ENCODE measurements at regions not wholly inside any gene's neighbourhood (a gene's known extent, or its start where the extent isn't known, plus 50 kb on each side); places are given as distances from the start of the nearest gene placed in this dataset.

- no peak overlapping the region for H3K4me2 ChIP-seq (ENCODE audit: low read length)
- TF ChIP-seq EZH2phosphoT487 (IDR thresholded peaks at IDR 0.05; ENCODE audit: low read depth) (no peak), CTCF (IDR thresholded peaks at IDR 0.05; ENCODE audit: low read depth, low read length) (no peak)
- H3K27ac ChIP-seq (ENCODE audit: low read length): no peak overlapping the region
- no peaks in the 10 kb centered on the region for H3K9me3 ChIP-seq (ENCODE audit: insufficient read depth, low read length)
- H3K4me1 ChIP-seq (ENCODE audit: low read length): no peaks in the 10 kb centered on the region
- no peak overlapping the region for H2AFZ ChIP-seq (ENCODE audit: low read depth, low read length)
- H4K20me1 ChIP-seq (ENCODE audit: insufficient read depth, low read length): no peaks in the 10 kb centered on the region
- no peaks in the 10 kb centered on the region for H3K79me2 ChIP-seq (ENCODE audit: low read length)
- no peaks in the 10 kb centered on the region for H3K36me3 ChIP-seq (replicated peaks; ENCODE audit: low read depth, low read length)
- no peaks in the 10 kb centered on the region for H3K27me3 ChIP-seq (ENCODE audit: low read depth, low read length)
- no peak overlapping the region for H3K9ac ChIP-seq (ENCODE audit: low read length)
- no peak overlapping the region for H3K4me3 ChIP-seq (ENCODE audit: low read length)
Measured at GRCh38 chr12:75727577-75727976, 216.2 kb upstream of the KRR1 start.

- H3K27me3 ChIP-seq (ENCODE audit: low read depth, low read length): peaks cover 5% of the 10 kb centered on the region
- H3K9ac ChIP-seq (ENCODE audit: low read length): no peak overlapping the region
- H3K9me3 ChIP-seq (ENCODE audit: insufficient read depth, low read length): no peaks in the 10 kb centered on the region
- no peaks in the 10 kb centered on the region for H3K36me3 ChIP-seq (replicated peaks; ENCODE audit: low read depth, low read length)
- no peaks in the 10 kb centered on the region for H4K20me1 ChIP-seq (ENCODE audit: insufficient read depth, low read length)
- H3K27ac ChIP-seq (ENCODE audit: low read length): no peak overlapping the region
- no peak for TF ChIP-seq CTCF (IDR thresholded peaks at IDR 0.05; ENCODE audit: low read depth, low read length)
- TF ChIP-seq EZH2phosphoT487 (IDR thresholded peaks at IDR 0.05; ENCODE audit: low read depth): no peak
- no peak overlapping the region for H2AFZ ChIP-seq (ENCODE audit: low read depth, low read length)
- H3K4me2 ChIP-seq (ENCODE audit: low read length): no peak overlapping the region
- H3K79me2 ChIP-seq (ENCODE audit: low read length): no peaks in the 10 kb centered on the region
- H3K4me1 ChIP-seq (ENCODE audit: low read length): no peaks in the 10 kb centered on the region
- H3K4me3 ChIP-seq (ENCODE audit: low read length): no peak overlapping the region
Measured at GRCh38 chr12:75725521-75726111, 214.2 kb upstream of the KRR1 start.

- no peak overlapping the region for H3K4me3 ChIP-seq (ENCODE audit: low read length)
- no peaks in the 10 kb centered on the region for H3K9me3 ChIP-seq (ENCODE audit: insufficient read depth, low read length)
- H3K4me2 ChIP-seq (ENCODE audit: low read length): no peak overlapping the region
- H3K79me2 ChIP-seq (ENCODE audit: low read length): no peaks in the 10 kb centered on the region
- H3K36me3 ChIP-seq (replicated peaks; ENCODE audit: low read depth, low read length): no peaks in the 10 kb centered on the region
- no peaks in the 10 kb centered on the region for H4K20me1 ChIP-seq (ENCODE audit: insufficient read depth, low read length)
- no peaks in the 10 kb centered on the region for H3K4me1 ChIP-seq (ENCODE audit: low read length)
- H2AFZ ChIP-seq (ENCODE audit: low read depth, low read length): no peak overlapping the region
- peaks cover 6% of the 10 kb centered on the region for H3K27me3 ChIP-seq (ENCODE audit: low read depth, low read length)
- H3K9ac ChIP-seq (ENCODE audit: low read length): no peak overlapping the region
- no peak overlapping the region for H3K27ac ChIP-seq (ENCODE audit: low read length)
- no peak for TF ChIP-seq EZH2phosphoT487 (IDR thresholded peaks at IDR 0.05; ENCODE audit: low read depth)
Measured at GRCh38 chr12:75724928-75725312, 213.5 kb upstream of the KRR1 start.

GRCh38 chr12:75724307-75724927, 213.0 kb upstream of the KRR1 start:
- H2AFZ ChIP-seq (ENCODE audit: low read depth, low read length): no peak overlapping the region
- no peak overlapping the region for H3K4me3 ChIP-seq (ENCODE audit: low read length)
- H3K79me2 ChIP-seq (ENCODE audit: low read length): no peaks in the 10 kb centered on the region
- no peaks in the 10 kb centered on the region for H3K4me1 ChIP-seq (ENCODE audit: low read length)
- no peaks in the 10 kb centered on the region for H4K20me1 ChIP-seq (ENCODE audit: insufficient read depth, low read length)
- no peaks in the 10 kb centered on the region for H3K36me3 ChIP-seq (replicated peaks; ENCODE audit: low read depth, low read length)
- H3K9ac ChIP-seq (ENCODE audit: low read length): no peak overlapping the region
- H3K27me3 ChIP-seq (ENCODE audit: low read depth, low read length): peaks cover 6% of the 10 kb centered on the region
- TF ChIP-seq CTCF (IDR thresholded peaks at IDR 0.05; ENCODE audit: low read depth, low read length) (no peak), EZH2phosphoT487 (IDR thresholded peaks at IDR 0.05; ENCODE audit: low read depth) (no peak)
- no peak overlapping the region for H3K4me2 ChIP-seq (ENCODE audit: low read length)
- H3K27ac ChIP-seq (ENCODE audit: low read length): no peak overlapping the region
- no peaks in the 10 kb centered on the region for H3K9me3 ChIP-seq (ENCODE audit: insufficient read depth, low read length)
